ENCODE measurements at regions not wholly inside any gene's neighbourhood (a gene's known extent, or its start where the extent isn't known, plus 50 kb on each side); places are given as distances from the start of the nearest gene placed in this dataset.

GRCh38 chr18:61946449-61946848 lies 53.6 kb upstream of the RNF152 start:
- TF ChIP-seq CTCF (IDR thresholded peaks at IDR 0.05) (no peak), POLR2A (IDR thresholded peaks at IDR 0.05) (no peak)

Measured in tibial nerve (tissue), 3 donors.